ENCODE measurements at regions not wholly inside any gene's neighbourhood (a gene's known extent, or its start where the extent isn't known, plus 50 kb on each side); places are given as distances from the start of the nearest gene placed in this dataset.

- 20% methylated on average over 3 of the region's 3 CpGs for WGBS (ENCODE audit: insufficient coverage, insufficient replicate concordance, low lambda C conversion rate, missing lambda C conversion rate)
- ChIA-PET RAD21 (ENCODE audit: unreplicated experiment) (no interaction called here), SMC1A (ENCODE audit: uncharacterized antibody, unreplicated experiment) (no interaction called here), POLR2A (no interaction called here), CTCF (no interaction called here)
- FAIRE-seq (no peak), ATAC-seq (no peak), DNase-seq (ENCODE audit: low read depth, low spot score) (no peak)
- Histone ChIP-seq H2AFZ (ENCODE audit: control insufficient read depth, low read depth, low read length) (no peak overlapping the region), H3K27me3 (replicated peaks in 1 of 2; ENCODE audit: control insufficient read depth in 2 of 2, insufficient read depth in 2 of 2, low read length in 1 of 2) (no peaks in the 10 kb centered on the region), H4K20me1 (ENCODE audit: control insufficient read depth, insufficient read depth) (no peaks in the 10 kb centered on the region), H3K36me3 (ENCODE audit: control insufficient read depth in 2 of 2, insufficient read depth in 2 of 2, low read length in 1 of 2) (no peaks in the 10 kb centered on the region), H3K9ac (ENCODE audit: control insufficient read depth, insufficient read depth, low read length) (no peak overlapping the region), H3K27ac (ENCODE audit: control insufficient read depth, insufficient read depth) (no peak overlapping the region), H3K79me2 (ENCODE audit: control insufficient read depth, insufficient read depth, low read length) (no peaks in the 10 kb centered on the region), H3K9me3 (replicated peaks; ENCODE audit: control insufficient read depth, insufficient read depth, low read length) (no peaks in the 10 kb centered on the region), H3K4me2 (ENCODE audit: control insufficient read depth, insufficient read depth) (no peak overlapping the region), H3K4me3 (no peak overlapping the region), H3K4me1 (ENCODE audit: control insufficient read depth, insufficient read depth, low read length) (no peaks in the 10 kb centered on the region)
- in situ Hi-C loops (cut with MboI) (no loop called here), intact Hi-C loops (cut with micrococcal nuclease; ENCODE audit: unreplicated experiment) (no loop called here)
- TF ChIP-seq IRF3 (IDR thresholded peaks at IDR 0.05), result no peak
- no peak for TF ChIP-seq PAX5 (IDR thresholded peaks at IDR 0.05; ENCODE audit: borderline replicate concordance, low read depth, low read length)
- TF ChIP-seq HDGF (IDR thresholded peaks at IDR 0.05), result no peak
- no peak for TF ChIP-seq ZBTB40 (IDR thresholded peaks at IDR 0.05; ENCODE audit: borderline replicate concordance)
- TF ChIP-seq TARDBP (IDR thresholded peaks at IDR 0.05; ENCODE audit: borderline replicate concordance), result no peak
- no peak for TF ChIP-seq RELB (IDR thresholded peaks at IDR 0.05; ENCODE audit: low read depth)
- no TSS peak for BruUV-seq (replicated peaks)
Observed at GRCh38 chr4:126440297-126440696, 1125.5 kb downstream of the FAT4 start.
